NOMO-1 treated with DMSO at 0.1 percent for 48 hours (cell line): ENCODE measurements at regions not wholly inside any gene's neighbourhood (a gene's known extent, or its start where the extent isn't known, plus 50 kb on each side); places are given as distances from the start of the nearest gene placed in this dataset.
"Not testable (repeated sequence)": the region's sequence is repeated elsewhere in the genome, so short reads cannot be mapped to it uniquely, and the experiment has no call there.

ENCODE experiments used
- DNase-seq: peaks from one replicate; lab custom pipeline; 2025; ENCODE audit not compliant: unreplicated experiment; lab: John Stamatoyannopoulos, UW

DNA sequence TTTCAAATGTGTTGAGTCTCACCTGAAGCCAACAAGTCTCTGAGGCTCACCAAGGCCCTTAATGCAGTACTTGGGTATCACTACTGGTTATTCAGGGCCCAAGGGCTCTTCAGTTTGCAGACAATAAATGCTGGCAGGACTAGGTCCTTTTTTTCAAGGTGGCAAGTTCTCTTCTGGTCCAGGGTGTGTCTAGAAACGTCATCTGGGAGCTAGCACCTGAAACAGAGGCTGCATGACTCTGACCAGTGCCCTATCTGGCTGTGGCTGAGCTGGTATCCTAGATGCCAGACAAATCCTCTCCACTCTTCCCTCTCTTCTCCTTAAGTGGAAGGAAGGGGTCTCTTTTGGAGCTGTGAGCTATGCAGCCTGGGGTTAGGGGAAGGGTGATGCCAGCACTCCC lies 276.8 kb downstream of the PYDC2 start:
- DNase-seq, result no peak

- DNase-seq, result no peak
Observed at GRCh38 chr3:191740712-191741111, 279.7 kb downstream of the PYDC2 start.

DNA sequence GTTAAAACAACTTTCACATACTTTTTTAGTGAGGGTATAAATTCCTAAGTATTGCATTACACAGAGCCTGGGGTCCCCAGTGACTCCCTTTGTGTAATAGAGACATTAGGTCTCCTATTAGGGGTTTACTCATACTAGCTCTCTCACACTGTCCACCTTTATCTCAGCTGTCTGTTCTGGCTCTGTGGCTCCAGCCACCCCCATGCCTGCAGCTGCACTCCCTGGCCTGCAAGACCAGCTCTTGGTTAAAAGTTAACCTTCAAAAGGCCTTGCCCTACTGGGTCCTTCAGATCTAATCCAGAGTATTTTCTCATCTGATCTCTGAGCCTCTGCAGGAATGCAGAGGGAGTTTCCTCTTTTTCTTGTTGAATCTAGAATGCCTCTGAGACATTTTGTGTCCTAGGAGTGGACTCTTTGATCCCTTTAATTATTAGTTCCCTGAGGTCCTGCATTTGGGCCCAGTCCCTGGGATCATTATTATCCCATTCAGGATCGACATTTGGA lies 280.9 kb downstream of the PYDC2 start:
- DNase-seq, result not testable (repeated sequence)

DNA sequence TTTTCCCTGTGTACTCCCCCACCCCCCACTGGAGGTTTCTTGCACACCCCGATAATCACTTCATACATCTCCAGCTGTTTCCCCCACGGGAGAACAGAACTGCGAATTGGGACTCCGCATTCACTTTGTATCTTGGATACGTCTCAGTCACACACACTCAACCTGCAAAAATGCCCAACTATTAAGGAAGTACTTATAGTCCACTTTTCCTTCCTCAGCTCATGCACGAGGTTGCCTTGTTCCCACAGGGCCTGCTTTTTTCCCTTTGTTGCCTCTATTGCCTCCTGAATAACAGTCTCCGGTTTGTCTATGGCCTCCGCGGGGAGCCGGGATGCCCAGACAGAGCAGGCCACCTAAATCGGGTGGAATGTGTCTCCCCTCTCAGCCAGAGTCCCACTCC lies 282.3 kb downstream of the PYDC2 start:
- DNase-seq, result no peak

GRCh38 chr3:191750618-191751017 lies 289.7 kb downstream of the PYDC2 start:
- DNase-seq, result no peak

GRCh38 chr3:191753196-191753595 lies 292.2 kb downstream of the PYDC2 start:
- no peak for DNase-seq

GRCh38 chr3:191761906-191762305 lies 300.9 kb downstream of the PYDC2 start:
- no peak for DNase-seq

DNA sequence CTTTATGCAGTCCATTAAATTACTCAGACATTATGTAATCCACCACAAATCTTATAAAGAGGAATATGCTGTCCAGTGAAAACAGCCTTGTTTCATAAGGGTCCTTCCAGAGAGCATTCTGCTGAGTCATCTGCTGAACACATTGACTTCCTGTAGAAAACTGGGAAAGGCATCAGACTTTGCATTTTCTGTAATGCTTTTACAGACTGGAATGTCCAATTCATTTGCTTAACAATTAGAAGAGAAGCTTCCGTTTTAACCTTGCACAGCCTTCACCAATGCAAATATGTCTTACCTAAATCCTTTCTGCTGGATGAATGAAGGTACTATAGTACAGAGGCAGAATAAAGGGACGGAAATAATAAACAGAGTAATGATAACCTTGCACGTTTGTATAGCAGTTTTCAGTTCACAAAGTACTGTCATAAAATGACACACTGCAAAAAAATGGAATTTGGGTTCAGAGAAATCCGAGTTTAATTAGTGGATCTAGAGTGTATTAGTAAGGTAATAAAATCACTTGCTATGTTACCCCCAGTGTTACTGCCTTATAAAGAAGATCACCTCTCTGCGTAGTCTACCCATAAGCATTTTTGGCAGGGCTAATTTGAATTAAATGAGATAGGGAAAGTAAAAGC lies 301.5 kb downstream of the PYDC2 start:
- no peak for DNase-seq

- no peak for DNase-seq
Observed at GRCh38 chr3:191768421-191768820, 307.5 kb downstream of the PYDC2 start.

DNA sequence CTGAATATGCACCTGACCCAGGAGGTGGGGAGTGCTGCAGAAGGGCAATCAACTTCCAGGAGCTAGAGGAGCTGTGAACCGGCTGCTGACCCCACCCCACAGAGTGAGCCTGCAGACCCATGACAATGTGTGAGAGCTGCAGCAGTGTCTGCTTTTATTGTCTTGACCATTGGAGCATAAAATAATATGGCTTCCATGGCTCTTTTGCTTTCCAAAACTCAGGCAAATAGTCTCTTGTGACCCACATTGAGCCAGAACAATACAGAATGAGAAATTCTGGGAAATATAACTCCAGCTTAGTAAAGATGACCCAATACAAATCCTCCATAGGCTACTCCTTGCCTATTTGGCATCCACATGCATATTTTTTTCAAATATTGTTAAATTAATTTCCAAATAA lies 309.6 kb downstream of the PYDC2 start:
- DNase-seq, result no peak

GRCh38 chr3:191774485-191774884 lies 313.5 kb downstream of the PYDC2 start:
- no peak for DNase-seq

- DNase-seq, result no peak
Observed at GRCh38 chr3:191775451-191776233, 314.7 kb downstream of the PYDC2 start.

- DNase-seq, result no peak
Observed at GRCh38 chr3:191781044-191781443, 320.1 kb downstream of the PYDC2 start.

- no peak for DNase-seq
Observed at GRCh38 chr3:191783024-191783423, 322.1 kb downstream of the PYDC2 start.

GRCh38 chr3:191790934-191791333 lies 330.0 kb downstream of the PYDC2 start:
- no peak for DNase-seq

GRCh38 chr3:191792580-191792979 lies 331.6 kb downstream of the PYDC2 start:
- DNase-seq, result no peak

DNA sequence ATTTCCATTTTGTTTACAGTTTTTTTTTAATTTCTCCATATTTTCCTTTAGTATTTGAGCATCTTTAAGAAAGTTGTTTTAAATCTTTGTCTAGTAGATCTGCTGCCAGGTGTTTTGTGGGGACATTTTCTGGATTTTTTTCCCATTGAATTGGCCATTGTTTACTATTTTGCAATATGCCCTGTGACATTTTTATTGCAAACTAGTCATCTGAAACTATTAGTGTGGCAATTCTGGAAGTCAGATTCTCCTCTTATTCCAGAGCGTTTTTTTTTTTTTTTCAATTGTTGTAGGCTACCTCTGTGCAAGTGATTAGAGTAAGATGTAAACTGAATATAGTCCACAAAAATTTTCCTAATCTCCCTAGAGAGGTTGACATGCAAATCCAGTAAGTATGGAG lies 334.2 kb downstream of the PYDC2 start:
- no peak for DNase-seq

GRCh38 chr3:191797271-191797670 lies 336.3 kb downstream of the PYDC2 start:
- no peak for DNase-seq

GRCh38 chr3:191802671-191803070 lies 341.7 kb downstream of the PYDC2 start:
- no peak for DNase-seq

DNA sequence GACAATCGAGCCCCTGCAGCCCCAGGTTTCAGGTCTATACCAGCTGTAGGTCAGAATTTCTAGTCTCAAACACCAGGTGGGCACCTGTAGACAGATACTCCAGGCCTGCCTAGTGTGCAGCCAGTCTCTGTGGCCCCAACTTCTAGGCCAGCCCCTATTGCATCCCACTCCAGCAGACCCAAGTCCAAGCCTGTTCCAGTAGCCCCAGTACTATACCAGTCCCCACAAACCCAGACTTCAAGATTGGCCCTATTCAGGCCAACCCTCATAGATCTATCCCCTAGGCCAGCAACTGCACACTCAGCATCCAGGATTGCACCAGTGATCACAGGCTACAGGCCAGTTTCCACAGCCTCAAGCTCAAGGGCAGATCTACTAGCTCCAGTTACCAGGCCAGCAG lies 344.0 kb downstream of the PYDC2 start:
- DNase-seq, result no peak

- no peak for DNase-seq
Observed at GRCh38 chr3:191808073-191808472, 347.1 kb downstream of the PYDC2 start.

DNA sequence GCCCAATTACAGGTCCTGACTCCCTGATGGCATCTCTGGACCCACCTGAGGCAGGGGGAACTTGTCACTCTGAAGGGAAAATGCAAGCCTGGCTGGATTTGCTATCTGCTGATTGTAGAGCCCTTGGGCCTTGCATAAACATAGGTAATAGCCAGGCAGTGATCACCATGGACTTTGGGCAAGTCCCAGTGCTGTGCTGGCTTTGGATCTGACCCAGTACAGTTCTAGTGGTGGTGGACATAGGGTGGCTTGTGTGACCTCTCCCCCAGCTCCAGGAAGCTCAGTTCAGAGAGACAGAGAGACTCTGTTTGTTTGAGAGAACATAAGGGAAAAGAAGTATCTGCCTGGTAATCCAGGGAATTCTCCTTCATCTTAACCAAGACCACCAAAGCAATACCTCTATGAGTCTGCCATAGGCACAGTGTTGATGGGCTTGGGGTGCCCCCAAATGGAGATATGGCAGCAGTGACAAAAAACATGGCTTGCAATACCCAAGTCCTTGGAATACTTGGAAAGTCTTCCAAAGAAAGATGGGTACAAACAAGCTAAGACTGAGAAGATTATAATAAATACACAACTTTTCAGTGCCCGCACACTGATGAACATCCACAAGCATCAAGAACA lies 348.5 kb downstream of the PYDC2 start:
- DNase-seq, result no peak
